ENCODE measurements at regions not wholly inside any gene's neighbourhood (a gene's known extent, or its start where the extent isn't known, plus 50 kb on each side); places are given as distances from the start of the nearest gene placed in this dataset.

DNA sequence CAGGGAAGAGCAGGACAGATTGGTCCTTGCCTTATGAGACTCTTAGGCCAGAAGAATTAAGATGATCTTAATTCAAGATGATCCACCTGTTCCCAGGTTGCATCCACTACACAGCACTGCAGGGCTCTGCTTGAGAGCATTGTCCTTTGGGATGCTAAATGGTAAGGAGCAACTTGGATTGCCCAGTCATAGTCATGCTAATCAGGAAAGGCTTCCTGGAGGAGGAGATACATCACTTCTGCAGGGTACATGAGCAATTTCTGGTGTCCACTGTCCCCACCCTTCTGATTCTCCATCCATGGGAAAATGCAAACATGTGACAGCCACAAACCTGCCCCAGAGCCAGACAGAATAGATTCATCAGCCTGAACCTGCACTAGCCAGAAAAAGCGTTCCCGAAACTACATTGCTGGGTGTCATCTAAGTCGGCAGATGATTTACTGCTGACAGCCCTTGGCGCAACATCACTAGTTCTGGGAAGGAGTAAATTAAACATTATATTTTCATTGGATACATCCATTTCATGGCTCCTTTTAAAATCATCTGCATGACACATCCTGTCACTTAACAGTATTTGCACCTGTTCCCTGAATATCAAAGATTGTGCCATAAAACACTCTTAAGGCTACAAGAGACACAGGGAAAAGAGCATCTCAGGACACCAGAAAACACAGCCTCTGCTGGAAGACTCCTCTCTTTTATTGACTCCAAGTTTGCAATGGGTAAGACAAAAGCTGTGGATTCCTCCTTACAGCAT, 282.2 kb downstream of the MAF start:
- Mint-ChIP-seq H3K9me3 (peaks cover 10% of the 10 kb centered on the region in 2 donors), H3K27ac (peak overlapping the region in 1 of 2 donors; percentile 73), H3K36me3 (peaks cover 5 to 6% of the 10 kb centered on the region in 2 donors)
- no peak for DNase-seq (ENCODE audit: low spot score in 2 of 2)
- ATAC-seq, result no peak

DNA sequence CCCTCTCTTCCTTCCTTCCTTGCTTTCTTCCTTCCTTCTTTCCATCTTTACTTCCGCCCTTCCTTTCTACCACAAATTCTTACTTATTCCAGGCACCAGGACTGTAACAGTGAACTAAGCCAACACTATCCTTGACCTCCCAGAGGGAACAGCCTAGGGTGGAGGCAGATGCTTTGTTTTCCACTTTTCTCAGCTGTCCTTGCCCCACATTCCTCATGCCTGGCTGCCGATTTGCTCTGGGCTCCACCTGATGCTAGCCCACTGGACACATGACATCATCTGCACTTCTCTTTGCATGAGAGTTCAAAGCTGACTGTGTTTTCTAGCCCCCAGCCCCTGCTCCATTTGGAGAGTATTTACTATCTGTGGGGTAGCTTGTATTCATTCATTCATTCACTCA, 283.0 kb downstream of the MAF start:
- ATAC-seq, result no peak
- H3K36me3 Mint-ChIP-seq, result peaks cover 5 to 6% of the 10 kb centered on the region in 2 donors
- H3K27ac Mint-ChIP-seq, result peak overlapping the region in 1 of 2 donors; percentile 73
- DNase-seq (ENCODE audit: low spot score in 2 of 2), result no peak
- peaks cover 10% of the 10 kb centered on the region in 2 donors for H3K9me3 Mint-ChIP-seq

DNA sequence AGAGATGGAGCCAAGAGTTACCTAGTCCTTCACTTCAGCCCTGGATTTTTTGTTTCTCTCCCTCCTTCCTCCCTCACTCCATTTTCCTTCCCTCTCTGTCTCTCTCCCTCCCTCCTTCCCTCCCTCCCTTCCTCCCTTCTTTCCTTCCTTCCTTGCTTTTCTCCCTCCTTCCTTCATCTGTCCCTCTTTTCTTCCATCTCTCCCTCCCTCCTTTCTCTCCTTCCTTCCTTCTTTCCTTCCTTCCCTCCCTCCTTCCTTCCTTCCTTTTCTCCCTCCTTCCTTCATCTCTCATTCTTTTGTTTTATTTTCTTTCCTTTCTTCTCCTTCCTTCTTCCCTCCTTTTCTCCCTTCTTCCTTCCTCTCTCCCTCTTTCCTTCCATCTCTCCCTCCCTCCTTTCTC, 283.5 kb downstream of the MAF start:
- DNase-seq (ENCODE audit: low spot score in 2 of 2), result no peak
- ATAC-seq, result no peak
- Mint-ChIP-seq H3K27ac (peak overlapping the region in 1 of 2 donors; percentile 73), H3K9me3 (peaks cover 10% of the 10 kb centered on the region in 2 donors), H3K36me3 (peaks cover 5 to 6% of the 10 kb centered on the region in 2 donors)

DNA sequence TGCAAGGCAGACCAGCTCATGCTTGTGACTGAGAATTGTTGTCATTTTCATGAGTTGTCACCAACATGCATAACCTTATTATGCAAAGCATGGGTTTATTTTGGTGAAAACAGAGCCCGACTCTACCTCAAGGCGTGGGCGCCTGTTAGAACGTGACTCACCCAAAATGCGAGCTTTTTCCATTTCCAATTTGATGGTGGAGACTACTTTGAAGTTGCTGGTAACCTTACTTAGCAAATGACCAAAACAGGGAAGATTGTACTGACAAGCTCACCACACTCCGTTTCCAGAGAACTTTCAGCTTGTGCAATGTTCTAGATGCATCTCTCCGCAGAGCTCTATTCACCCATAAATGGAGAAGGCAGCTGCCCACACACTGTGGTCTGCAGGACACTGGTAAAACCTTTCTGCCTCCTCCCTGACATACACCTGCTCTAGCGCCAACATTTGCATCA, 284.5 kb downstream of the MAF start:
- Mint-ChIP-seq H3K36me3 (peaks cover 2 to 6% of the 10 kb centered on the region in 2 donors), H3K27ac (peak overlapping the region; percentile 73 to 81), H3K9me3 (peaks cover 10% of the 10 kb centered on the region in 2 donors)
- DNase-seq (ENCODE audit: low spot score in 2 of 2) (peak; percentile 55 to 61), ATAC-seq (peak; percentile 91 to 93)

DNA sequence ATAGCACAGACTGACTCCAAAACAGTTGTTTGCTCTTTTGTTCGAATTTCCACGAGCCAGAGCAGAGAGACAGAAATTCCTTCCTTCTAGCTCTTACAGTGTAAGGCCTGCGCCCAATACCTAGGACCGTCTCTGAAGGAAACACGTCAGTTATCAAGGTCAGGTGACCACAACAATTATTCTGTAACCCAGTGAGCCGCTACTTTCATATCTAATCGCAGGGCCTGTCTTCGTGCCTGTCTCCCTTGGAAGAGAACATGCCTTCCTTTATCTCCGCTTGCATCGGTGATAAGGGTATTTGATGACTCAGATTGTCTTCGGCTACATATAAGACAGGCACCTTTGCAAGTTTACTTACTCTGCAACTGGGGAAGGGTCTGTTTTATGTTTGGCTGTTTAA, 288.0 kb downstream of the MAF start:
- H3K27ac Mint-ChIP-seq, result no peak overlapping the region
- peaks cover 0 to 2% of the 10 kb centered on the region in 2 donors for H3K36me3 Mint-ChIP-seq
- DNase-seq (ENCODE audit: low spot score in 2 of 2) (no peak), ATAC-seq (no peak)
- peaks cover 5 to 6% of the 10 kb centered on the region in 2 donors for H3K9me3 Mint-ChIP-seq

DNA sequence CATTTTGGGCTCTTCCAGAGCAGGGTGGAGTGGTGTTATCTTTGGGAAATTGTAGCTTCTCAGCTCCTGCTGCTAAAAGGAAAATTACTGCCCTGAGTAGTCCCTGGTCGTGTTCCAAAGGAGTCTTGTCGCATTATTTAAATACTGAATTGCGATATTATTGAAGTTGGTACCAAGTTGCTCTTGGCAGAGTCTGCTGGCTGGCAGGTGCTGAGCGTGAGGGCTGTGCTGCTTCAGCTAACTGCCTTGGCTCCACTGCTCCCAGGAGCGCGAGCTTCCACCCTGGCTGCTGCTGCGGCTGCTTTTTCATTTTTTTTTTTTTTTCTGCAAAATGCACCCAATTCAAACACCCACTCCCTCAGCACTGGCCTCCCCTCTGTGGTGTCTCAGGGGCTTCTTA, 289.8 kb downstream of the MAF start:
- H3K27ac Mint-ChIP-seq, result no peak overlapping the region
- DNase-seq (ENCODE audit: low spot score in 2 of 2), result no peak
- H3K36me3 Mint-ChIP-seq, result no peaks in the 10 kb centered on the region
- no peak for ATAC-seq
- H3K9me3 Mint-ChIP-seq, result peaks cover 0 to 3% of the 10 kb centered on the region in 2 donors

DNA sequence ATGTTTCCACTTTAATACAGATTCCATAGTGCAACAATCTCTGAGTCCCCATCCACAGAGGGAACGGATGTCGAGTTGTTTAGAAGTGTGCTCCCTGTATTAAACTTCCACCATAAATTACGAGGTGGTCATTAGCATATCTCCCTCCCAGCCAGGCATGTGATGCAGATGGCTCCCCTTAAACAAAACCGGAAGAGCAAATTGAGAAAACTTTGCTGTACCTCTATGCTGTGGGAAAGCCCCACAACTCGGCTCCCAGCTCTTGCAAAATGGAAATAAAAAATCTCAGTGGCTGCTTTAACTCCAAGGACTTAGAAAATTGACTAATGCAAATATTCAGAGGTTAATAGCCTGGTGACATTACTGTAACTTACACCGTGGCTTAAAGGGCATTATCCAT, 290.9 kb downstream of the MAF start:
- no peaks in the 10 kb centered on the region for H3K36me3 Mint-ChIP-seq
- peaks cover 0 to 3% of the 10 kb centered on the region in 2 donors for H3K9me3 Mint-ChIP-seq
- no peak for ATAC-seq
- no peak overlapping the region for H3K27ac Mint-ChIP-seq
- no peak for DNase-seq (ENCODE audit: low spot score in 2 of 2)

DNA sequence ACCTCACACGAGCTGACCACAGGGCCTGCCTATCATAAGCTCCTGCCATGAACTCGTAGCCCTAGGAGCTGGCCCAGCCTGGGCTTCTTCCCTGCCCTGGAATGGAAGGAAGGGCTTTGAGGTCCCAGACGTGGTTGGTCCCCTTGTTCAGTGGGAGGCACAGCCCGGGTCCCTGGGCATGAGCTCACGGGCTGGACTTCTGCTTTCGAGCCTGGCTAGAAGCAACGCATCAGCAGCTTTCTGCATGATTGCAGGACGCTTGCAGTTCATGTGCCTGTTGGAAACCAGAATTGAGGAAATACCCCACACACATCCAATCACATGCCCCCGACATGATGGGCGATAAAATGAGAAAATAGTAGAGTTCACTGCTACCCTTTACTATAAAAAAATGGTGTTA, 293.3 kb downstream of the MAF start:
- Mint-ChIP-seq H3K27ac (peak overlapping the region in 1 of 2 donors; percentile 50), H3K9me3 (no peaks in the 10 kb centered on the region), H3K36me3 (no peaks in the 10 kb centered on the region)
- DNase-seq (ENCODE audit: low spot score in 2 of 2), result no peak
- ATAC-seq, result no peak

DNA sequence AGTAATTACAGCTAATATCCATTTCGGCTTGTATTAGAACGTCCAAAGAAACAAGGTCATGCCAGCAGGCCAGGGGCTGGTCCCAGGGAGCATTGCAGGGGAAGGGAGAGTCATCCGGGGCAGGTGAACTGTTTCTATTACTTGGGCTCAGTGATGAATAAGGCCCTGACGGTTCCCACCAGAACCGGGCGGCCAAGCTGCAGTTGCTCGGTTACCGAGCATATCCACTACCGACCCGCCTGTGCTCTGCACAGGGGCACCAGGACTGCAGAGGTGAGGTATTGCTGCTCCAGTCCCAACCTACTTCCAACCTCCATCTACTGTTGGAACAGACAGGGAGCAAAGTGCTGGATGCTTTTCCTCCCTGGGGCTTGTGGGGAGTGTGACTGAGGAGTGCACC, 295.5 kb downstream of the MAF start:
- no peaks in the 10 kb centered on the region for H3K9me3 Mint-ChIP-seq
- H3K27ac Mint-ChIP-seq, result no peak overlapping the region
- ATAC-seq (no peak), DNase-seq (ENCODE audit: low spot score in 2 of 2) (no peak)
- H3K36me3 Mint-ChIP-seq, result no peaks in the 10 kb centered on the region

DNA sequence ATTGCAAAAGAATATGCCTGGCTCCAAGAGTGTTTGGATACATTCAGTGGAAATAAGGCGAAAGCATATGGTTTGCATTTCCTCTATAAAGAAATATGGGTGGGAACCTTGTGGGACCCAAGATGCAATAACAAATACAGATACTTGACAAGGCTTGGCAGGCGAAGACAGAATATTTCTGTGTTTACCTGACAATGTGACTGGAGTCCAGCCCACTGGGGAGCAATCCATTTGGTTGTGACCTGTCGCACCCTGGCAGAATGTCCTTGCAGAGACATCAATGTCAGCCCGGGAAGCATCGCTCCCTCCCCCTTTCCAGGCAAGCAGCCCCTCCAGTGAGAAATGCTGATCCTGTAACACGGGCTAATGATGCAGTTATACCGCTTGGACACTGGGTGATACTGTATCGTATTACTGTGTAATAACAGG, 296.6 kb downstream of the MAF start:
- no peak overlapping the region for H3K27ac Mint-ChIP-seq
- no peaks in the 10 kb centered on the region for H3K9me3 Mint-ChIP-seq
- no peaks in the 10 kb centered on the region for H3K36me3 Mint-ChIP-seq
- no peak for DNase-seq (ENCODE audit: low spot score in 2 of 2)
- no peak for ATAC-seq

DNA sequence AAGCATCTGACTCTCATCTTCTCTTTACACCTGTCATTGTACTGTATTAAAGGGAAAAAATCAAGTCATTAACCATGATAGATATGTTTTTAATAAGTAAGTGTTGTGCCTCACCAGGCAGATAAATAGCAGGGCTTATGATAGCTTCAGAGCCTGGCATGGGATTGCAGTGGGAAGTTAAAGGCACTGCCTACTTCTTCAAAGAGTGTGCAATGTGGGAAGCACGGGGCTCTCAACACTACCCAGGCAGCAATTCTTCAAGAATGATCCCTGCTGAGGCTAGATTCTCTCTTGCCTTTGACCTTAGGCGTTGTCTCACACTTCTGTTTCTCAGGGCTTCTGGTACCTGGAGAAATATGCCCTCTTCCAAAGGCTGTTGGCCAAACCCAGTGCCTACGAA, 297.3 kb downstream of the MAF start:
- ATAC-seq (no peak), DNase-seq (ENCODE audit: low spot score in 2 of 2) (no peak)
- H3K27ac Mint-ChIP-seq, result no peak overlapping the region
- H3K9me3 Mint-ChIP-seq, result peaks cover 0 to 3% of the 10 kb centered on the region in 2 donors
- no peaks in the 10 kb centered on the region for H3K36me3 Mint-ChIP-seq

DNA sequence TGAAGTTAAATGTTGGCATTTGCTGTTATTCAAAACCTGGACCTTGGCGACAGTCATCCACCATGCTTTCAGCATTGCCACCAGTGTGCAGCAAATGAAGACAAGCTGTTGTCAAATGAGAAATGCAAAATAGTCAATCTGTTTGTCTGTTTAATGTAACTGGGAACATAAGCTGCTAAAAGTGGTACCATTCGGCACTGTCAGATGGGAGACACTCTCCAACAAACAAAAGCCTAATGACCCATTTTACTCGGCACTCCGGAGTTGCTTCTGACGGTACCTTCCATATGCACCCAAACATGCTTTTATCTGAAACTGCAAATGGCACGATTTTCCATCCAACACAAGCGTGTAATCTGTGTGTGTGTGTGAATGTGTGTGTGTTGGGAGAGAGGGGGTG, 297.8 kb downstream of the MAF start:
- no peak for DNase-seq (ENCODE audit: low spot score in 2 of 2)
- Mint-ChIP-seq H3K9me3 (peaks cover 0 to 3% of the 10 kb centered on the region in 2 donors), H3K36me3 (no peaks in the 10 kb centered on the region), H3K27ac (no peak overlapping the region)
- ATAC-seq, result no peak

DNA sequence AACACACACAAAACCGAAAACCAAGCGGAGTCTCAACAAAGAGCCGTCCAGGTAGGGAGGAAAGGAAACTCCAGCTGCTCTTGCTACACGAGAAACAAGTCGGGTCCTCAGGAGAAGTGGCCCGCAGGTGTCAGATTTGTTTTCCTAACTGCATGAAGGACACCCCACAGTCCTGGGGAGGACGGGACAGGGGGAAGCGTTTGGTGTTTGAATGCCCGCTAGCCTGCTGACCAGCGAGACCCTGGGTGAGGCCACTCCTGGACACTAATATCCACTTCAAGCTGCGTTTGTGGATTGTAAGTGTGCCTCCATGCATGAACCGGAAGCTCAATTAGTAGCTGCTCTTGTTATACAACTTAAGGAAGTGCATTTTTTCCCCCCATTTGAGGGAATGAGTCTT, 299.5 kb downstream of the MAF start:
- Mint-ChIP-seq H3K27ac (no peak overlapping the region), H3K36me3 (no peaks in the 10 kb centered on the region), H3K9me3 (peaks cover 0 to 3% of the 10 kb centered on the region in 2 donors)
- ATAC-seq, result no peak
- no peak for DNase-seq (ENCODE audit: low spot score in 2 of 2)

DNA sequence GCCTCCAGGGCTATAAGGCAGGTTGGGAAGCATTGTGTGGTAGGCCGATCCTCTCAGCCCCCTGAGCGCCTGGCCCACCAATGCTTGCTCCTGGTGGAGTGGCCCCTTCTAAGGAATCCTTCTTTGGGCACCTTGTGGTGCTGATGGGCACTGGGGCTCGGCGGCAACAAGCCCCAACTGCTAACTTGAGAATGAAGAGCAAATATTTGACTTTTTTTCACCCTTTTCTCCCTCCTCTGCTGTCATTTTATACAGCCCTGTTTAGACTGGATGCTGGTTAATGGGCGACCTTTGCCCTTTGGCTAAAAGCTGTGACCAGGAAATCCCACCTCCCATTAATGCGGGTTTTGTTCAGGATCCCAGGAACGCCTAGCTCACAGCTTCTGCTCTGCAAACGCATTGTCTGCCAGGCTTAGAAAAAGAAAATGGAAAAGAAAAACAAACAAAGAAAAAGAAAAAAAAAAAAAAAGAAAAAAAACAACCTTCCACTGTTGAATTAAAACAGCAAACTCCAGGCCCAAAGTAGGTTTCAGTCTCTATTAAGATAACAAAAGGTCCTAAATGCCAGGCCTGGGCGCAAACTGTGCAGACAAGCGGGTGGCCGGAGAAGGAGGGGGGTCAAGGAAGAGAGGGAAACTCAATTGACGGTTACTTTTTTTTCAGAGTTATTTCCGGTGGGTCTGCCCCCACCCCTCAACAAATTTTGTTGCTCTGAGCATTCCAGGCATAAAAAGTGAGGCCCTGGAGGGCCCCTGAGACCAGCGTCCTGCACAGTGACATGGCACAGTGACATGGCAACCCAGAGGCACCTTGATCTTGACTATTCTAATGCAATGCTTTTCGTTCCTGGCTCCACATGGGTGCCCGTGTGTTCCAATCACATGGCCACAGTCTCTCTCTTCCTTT, 301.4 kb downstream of the MAF start:
- H3K9me3 Mint-ChIP-seq, result peaks cover 0 to 3% of the 10 kb centered on the region in 2 donors
- H3K36me3 Mint-ChIP-seq, result no peaks in the 10 kb centered on the region
- DNase-seq (ENCODE audit: low spot score in 2 of 2), result no peak
- ATAC-seq, result no peak
- H3K27ac Mint-ChIP-seq, result no peak overlapping the region

DNA sequence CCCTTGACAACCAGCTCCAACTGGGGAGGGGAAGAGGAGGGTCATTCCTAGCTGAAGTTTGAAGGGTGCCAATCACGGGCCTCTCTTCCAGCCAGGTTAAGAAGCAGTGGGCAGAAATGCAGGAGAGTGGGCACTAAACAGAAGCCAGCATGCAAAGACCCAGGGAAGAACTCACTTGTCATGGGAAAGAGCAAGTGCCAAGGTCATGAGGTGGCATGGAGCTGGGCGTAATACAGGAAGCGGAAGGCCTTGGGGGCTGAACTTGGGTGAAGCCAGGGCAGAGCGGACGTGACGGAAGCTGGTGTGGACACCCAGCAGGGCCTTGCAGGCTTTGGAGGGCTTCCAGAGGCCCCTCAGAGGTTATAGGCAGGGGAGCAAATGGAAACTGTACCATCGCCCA, 302.1 kb downstream of the MAF start:
- Mint-ChIP-seq H3K9me3 (peaks cover 0 to 3% of the 10 kb centered on the region in 2 donors), H3K36me3 (no peaks in the 10 kb centered on the region), H3K27ac (peak overlapping the region in 1 of 2 donors; percentile 40)
- DNase-seq (ENCODE audit: low spot score in 2 of 2) (no peak), ATAC-seq (no peak)

DNA sequence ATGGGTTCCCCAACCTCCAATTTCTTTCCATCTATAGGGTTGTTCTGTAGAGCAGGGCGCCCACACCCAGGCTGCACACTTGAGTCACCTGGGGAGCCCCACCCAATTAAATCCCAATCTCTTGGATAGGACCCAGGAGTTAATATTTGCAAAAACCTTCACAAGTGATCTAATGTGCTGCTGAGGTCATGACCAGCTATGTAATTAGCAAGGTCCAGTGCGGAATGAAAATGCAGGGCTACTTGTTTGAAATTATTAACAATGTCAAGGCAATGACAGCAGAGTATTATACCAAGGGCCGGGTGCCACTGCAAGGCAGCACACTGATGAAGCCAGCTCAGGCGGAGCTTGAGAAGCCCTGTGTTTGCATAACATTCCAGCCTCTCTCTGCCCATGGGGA, 302.7 kb downstream of the MAF start:
- no peak for ATAC-seq
- no peak for DNase-seq (ENCODE audit: low spot score in 2 of 2)
- Mint-ChIP-seq H3K36me3 (no peaks in the 10 kb centered on the region), H3K9me3 (peaks cover 0 to 3% of the 10 kb centered on the region in 2 donors), H3K27ac (no peak overlapping the region)

DNA sequence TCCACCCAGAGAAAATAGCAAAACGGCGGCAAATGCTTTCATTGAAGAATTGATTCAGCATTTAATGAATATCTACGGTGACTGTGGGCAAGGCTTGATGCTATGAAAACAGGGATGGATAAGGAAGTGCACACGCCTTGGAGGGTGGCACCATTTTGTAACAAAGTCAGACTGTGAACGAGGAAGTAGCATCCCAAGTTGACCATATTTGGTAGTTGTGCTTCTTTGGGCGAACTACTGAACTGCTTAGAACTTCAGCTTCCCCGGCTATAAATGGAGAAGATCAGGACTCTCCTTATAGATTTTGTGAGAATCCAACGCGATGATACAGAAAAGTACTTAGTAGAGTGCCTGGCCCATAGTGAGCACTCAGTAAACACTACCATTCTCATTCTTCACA, 303.2 kb downstream of the MAF start:
- ATAC-seq (no peak), DNase-seq (ENCODE audit: low spot score in 2 of 2) (no peak)
- H3K36me3 Mint-ChIP-seq, result no peaks in the 10 kb centered on the region
- no peak overlapping the region for H3K27ac Mint-ChIP-seq
- peaks cover 0 to 5% of the 10 kb centered on the region in 2 donors for H3K9me3 Mint-ChIP-seq

All from activated naive CD4-positive, alpha-beta T cell treated with anti-CD3 and anti-CD28 coated beads, Interleukin-2, amount 50 U/mL, for 72 hours (primary cell).